GM21723 (cell line): ENCODE measurements at regions not wholly inside any gene's neighbourhood (a gene's known extent, or its start where the extent isn't known, plus 50 kb on each side); places are given as distances from the start of the nearest gene placed in this dataset.

Experiments used
- ATAC-seq: cut with Tn5 transposase; IDR thresholded peaks from one replicate; pipeline ENCODE4 v1.9.1; 2021; ENCODE audit warnings: mild to moderate bottlenecking, moderate library complexity; ENCODE audit not compliant: unreplicated experiment

DNA sequence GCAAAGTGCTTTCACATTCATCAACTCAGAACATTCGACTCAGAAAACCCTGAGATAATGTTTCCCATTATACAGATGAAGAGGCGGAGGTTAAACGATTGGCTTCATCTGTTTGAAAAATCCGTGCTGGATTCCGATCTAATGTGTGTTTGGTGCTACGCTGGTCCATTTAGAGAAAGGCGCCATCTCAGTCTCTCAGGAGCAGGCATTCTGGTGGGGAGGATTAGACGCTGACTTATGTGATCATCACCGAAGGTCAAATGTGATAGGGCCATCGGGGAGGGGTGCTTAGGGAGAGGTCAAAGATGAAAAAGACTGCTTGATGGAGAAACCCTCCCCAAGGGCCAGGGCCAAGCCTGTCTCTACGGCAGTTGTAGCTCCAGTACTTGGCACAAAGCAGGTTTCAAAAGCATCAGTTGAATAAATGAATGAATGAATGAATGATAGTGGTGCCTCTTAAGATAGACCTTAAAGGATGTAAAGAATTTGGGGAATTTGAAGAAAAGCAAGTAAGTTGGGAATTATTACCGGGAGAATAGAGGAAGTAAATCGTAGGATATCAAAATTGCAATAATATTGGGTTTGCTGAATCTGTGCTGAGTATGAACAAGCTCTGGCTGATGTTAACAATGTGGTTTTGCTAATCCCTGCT, 160.6 kb upstream of the SHB start:
- no peak for ATAC-seq

DNA sequence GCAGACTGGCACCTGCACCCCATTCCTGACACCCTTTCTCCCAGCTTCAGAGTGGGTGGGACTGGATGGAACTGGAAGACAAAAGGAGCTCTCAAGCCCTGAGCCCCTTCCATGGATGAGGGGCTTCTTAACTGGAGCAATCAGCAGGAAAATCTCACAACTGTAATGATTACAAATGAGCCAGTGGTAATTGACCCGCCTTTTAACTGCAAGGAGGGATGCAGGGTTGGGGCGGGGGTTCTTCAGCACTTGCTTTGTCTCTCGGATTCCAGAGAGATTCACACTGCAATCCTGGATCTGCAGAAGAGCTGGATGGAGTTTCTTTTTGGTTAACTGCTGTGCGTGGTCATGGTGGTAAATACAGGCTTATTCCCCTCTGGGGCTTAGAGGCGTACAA, 160.1 kb upstream of the SHB start:
- no peak for ATAC-seq

DNA sequence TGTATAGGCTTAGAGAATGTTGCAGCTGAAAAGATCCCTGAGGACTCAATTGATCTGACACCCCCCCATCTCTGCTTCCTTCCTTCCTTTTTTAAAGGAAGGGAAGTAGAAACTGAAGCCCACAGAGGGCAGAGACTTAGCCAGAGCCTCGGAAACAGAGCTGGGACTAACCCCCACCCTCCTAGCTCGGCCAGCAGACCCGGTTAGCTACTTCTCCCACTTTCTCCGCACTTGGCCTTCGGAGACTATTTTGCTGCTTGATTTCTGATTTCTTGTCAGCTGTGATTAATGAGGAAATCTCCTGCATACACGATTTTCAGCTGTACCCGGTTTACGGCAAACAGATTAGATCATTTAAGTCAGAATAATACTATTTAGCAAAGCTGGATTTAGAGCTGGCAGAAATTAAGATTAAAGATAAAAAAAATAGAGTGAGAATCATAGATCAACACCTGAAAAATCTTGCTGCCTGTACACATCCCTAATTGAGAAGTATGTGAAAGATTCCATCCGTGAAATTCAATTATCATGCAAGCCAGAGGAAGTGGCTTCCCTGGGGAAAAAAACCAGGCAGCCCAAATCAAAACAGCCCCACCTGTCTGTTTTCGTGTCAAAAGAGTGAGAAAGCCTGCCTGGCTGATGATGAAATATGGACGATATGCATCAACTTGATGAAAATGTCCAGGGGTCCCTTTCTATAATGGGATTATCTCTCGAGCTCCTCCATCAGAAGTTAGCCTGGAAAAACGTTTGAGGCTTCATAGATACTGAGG, 159.5 kb upstream of the SHB start:
- ATAC-seq = no peak

DNA sequence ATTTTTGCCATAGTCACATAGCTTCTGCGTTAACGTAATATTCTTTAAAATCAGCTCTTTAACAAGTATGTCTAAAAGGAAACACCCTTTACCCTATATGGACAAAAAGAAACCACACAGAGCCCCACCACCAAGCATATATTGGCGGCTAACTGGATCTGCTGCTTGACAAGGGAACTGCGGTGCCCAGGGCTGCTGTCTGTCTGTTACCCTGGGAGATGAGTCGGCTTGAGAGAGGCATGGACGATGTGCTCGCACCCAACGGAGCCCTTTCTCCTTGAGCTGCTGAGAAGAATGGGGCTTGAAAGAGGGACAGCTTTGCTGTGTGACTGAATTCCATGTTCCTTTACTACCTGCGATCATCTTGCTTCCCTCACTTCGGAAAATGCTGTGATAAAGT, 158.6 kb upstream of the SHB start:
- no peak for ATAC-seq

DNA sequence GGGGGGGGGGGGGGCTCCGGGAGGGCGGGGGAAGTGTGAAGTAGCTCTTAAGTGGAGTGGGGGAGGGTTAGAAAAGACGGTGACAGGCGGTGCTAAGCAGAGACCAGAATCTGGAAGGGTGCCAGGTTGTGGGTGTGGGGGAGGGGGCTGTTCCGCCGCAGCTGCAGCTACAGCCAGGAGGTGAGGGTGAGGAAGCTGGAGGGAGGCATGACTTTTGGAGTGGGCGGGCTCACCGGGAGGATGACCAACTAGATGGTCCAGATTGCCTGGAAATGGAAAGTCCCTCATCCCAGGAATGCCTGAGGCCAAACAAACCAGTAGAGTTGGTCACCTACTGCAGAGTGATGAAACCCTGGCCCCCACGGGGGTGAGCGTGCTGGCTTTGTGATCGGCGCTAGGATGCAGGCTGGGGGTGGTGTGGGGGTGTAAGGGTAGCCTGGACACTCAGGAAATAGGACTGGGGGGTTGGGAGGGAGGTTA, 158.1 kb upstream of the SHB start:
- no peak for ATAC-seq

DNA sequence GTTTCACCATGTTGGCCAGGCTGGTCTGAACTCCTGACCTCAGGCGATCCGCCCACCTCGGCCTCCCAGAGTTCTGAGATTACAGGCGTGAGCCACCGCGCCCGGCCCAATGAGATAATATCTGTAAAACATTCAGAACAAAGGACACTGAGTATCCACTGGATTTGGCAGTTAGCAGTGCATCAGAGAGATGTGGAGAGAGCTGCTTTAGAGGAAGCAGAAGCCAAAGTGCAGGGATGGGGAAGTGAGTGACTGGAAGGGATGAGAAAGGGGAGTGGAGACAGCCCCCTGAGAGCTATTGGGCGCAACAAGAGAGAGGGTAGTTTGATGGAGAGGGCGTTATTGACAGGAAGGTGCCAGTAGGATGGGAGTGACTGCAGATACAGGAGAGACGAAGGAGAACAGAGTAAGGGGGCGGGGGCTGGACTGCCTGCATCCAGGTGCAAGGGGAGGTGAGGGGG, 157.5 kb upstream of the SHB start:
- ATAC-seq = no peak

DNA sequence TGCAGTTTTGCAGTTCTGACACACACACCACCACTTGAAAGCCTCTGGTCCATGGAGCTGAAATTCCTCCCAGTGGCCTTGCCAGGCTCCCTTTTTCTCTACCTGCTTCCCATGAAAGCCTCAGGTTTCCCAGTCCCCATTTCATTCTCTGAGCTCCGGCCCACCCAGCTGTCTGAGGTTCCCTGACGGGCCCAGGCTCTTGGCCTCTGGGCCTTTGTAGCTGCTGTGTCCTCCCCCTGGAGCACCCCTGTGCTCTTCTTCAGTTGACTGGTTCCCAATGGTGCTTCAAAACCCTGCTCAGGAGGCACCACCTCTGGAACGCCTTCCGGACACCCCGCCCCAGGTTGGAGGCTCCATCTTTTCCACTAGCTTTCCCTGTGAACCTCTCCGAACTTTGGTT, 155.9 kb upstream of the SHB start:
- no peak for ATAC-seq

DNA sequence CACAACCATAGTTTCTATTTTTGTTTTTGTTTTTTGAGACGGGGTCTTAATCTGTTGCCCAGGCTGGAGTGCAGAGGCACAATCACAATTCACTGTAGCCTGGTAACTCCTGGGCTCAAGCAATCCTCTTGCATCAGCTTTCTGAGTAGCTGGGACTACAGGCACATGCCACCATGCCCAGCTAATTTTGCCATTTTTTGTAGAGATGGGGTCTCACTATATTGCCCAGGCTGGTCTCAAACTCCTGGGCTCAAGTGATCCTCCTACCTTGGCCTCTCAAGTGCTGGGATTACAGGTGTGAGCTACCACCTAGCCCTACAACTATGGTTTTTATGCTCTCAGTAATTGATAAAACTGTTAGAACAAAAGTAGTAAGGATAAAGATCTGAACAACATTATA, 147.5 kb upstream of the SHB start:
- ATAC-seq = no peak

DNA sequence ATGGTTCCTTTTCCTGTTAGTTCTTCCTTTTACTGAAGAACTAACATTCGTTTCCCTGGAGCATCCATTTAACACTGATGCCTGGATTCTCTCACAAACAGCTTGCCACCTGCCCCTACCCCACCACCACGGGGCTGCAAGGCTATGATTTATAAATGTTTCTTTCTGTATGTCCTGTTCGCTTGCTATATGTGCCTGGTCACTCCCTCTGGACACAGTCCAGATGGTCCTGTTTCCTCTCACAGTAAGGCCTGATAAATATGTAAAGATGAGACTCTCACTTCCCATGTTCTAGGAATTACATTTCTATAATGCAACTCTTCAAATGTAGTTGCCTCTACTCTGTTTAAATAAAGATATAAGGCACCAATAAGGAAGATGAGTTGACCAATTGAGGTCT, 146.4 kb upstream of the SHB start:
- ATAC-seq = no peak

DNA sequence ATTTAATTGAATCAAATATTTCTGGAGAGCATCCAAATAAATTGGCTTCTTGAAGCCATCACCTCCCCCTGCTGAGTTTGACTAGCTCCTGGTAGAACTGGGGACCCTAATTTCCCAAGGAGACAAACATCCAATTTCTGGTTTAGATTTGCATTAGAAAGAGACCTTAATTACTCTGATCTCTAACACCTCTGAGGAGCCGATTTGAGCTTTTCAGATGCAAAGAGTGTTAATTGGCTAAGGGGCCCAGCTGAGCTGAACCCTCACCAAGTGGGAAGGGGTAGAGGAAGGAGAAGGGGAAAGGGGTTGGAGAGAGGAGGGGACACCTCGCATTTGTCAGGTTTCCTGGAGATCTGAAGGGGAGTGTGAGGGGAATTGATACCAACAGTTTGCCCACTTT, 145.4 kb upstream of the SHB start:
- ATAC-seq = no peak

DNA sequence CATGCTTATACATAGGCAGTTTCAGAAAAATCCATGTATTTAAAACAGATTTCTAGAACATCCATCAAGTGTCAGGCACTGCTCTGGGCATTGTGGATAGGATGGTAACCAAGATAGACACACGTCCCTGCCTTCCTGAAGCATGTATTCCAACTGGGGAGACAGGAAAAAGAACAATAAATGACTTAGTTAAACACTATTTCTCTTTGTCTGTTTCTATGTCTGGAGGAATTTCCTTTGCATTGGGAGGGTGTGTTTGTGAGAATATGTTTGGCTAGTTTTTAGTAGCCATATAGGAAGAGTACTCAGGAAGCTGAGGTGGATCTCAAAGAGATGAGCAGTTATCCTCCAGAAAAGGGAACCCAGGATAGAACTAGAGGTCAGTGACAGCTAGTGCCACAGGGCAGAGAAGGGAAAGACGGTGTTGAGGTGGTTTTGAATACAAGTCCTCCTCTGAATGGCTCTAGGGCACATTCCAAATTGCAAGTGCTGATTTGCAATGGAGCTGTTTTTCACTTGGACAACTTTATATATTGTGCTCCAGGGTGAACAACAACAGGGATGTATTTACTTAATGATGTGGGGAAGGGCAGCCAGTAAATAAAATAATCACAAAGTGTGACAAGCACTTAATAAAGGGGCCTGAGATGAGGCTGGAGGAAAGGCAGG, 144.7 kb upstream of the SHB start:
- no peak for ATAC-seq

DNA sequence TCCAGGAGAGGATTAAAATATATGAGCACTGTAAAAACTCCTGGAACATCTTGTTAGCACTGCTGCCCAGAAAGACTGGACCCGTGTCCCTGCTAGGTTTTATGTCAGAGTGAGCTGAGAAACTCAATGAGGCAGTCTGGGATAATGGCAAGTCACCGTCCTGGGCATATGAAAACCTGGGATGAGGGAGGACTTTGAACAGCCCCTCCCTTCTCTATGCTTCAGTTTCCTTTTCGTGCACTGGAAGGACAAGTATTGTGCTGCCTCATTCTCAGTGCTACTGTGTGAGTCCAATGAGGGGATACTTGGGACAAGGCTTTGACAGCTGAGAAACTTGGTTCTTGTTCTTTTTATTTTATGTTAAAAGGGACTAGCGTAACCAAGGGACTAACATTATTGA, 143.0 kb upstream of the SHB start:
- ATAC-seq = no peak

DNA sequence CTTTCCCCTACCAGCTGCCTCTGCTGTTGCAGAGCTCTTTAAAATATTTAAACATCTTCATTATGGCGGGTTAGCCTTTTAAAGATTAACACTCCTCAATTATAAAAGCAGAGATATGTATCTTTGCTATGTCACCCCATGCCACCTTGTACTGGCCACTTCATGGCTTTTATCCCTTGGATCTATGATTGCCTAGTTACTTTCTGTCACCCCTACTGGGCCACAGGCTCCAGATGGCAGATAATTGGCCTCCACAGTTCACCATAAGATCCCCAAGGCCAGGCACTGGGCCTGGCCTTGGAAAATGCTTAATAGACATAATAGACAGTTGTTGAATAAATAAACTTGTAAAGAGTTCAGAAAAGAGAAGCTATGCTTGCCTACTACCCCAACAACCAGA, 142.0 kb upstream of the SHB start:
- ATAC-seq = no peak

DNA sequence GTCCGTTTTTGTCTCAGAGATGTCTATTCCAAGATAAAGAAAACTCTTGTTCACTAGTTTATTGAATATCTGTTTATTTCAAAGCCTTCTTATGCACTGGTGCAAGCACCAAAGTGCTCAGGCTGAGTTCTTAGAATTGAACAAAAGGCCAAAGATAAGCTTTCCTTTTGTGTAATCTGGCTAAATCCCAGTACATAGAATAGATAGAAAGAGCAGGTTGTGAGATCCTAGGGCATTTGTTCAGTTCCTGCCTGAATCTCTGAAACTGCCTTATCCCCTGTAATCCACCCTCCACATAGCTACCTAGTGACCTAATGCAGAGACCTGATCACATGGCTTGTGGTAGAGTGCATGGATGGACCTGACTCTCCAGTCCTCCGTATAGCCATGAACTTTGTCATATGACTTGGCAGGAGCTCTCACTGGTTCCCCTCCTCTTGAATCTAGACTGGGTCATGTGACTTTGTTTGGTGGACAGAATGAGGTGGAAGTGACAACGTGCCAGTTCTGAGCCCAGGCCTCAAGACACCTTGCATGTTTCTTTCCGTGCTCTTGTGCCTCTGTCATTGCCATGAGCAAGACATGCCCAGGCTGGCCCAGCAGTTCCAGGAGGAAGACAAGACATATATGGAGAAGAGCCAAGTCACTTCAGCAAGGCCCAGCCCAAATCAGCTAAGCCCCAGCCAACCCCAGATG, 139.3 kb upstream of the SHB start:
- ATAC-seq = no peak

DNA sequence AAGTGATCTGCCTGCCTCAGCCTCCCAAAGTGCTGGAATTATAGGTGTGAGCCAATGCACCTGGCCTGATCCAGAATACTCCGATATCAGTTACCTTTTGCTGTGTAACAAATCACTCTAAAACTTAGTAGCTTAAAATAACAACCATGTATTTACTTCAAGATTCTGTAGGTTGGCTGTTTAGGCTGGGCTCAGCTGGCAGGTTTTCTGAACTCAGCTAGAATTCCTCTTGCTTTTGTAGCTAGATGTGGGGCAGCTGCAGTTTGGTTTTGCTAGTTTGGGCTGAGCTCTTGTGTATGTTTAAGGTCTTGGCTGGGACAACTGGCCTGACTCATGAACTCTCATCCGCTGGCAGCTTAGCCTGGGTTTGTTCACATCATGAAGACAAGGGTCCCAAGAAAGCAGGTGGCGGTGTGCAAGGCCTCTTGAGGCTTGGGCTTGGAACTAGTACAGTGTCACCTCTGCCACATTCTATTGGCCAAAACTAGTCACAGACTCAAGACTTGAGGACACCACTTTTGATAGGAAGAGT, 138.3 kb upstream of the SHB start:
- no peak for ATAC-seq

DNA sequence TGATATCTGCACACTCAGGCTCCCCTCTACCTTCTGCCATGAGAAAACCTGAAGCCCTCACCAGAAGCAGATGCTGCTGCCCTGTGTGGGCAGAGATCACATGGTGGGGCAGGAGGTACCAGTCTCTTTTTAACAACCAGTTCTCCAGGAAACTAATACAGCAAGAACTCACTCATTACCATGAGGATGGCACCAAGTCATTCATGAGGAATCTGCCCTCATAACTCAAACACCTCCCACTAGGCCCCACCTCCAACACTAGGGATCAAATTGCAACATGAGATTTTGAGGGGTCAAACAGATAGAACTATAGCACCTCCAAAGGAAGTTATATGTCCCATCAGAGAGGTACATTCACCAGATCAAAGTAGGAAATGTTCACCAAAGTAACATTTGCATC, 136.3 kb upstream of the SHB start:
- no peak for ATAC-seq

DNA sequence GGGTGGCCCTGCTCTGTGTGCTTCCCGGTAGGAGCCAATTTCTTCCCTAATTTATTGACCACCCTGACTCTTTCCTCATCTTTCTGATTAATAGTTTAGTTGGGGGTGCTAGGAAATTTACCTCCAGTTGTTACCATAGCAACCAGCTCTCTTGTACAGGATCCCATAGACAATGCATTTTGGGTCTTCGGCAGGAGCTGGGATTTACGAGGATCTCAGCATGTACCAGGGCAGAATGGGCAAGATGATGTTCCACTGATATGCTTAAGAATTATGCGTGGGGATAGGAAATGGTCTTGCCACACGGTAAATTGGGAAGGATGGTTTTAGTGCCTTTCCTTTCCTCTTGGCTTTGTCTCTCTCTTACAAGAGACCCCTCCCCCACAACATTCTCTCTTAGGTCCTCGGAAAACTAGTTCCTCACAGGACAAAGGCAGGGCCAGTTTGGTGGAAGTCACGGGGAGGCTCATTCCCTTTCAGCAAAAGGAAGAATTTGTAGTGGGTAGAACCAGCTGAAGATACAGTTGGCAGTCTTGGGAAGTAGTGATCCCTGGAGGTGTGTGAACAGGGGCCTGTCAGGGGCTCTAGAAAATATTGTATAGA, 133.4 kb upstream of the SHB start:
- no peak for ATAC-seq

DNA sequence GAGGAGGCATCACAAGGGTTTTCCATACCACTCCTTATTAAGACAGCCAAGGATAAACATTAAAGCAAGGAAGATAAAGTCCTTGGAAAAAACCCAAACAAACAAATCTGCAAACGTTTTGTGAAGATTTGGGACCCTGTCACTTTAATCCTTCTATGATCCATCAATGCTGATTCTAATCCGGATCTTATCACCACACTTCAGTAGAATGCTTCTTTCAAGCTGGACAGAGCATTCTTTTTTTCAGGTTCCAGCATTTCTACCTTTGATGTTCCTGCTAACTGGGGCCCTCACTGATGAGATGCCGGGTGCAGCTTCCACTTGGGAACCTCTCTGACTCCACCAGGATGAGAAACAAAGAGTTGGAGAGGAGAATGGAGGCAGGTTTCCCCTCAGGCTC, 132.8 kb upstream of the SHB start:
- ATAC-seq = no peak

DNA sequence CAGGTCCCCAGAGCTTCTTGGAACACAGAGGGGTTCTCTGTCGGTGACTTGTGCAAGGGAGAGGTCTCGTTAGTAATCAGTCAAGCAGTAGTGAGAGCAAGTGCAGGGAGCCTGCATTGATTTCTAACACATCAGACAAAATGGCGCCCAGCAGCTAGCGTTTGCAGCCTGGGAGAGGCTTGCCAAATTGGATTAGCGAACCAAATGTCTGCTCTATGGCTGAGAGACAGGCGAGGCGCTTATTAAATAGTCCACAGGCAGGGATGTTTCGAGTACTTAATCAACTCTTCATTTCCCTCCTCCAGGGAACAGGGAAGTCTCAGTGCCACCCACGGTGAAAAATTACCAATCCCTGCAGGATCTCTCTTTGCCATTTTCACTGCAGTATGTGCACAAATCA, 131.4 kb upstream of the SHB start:
- ATAC-seq = no peak

DNA sequence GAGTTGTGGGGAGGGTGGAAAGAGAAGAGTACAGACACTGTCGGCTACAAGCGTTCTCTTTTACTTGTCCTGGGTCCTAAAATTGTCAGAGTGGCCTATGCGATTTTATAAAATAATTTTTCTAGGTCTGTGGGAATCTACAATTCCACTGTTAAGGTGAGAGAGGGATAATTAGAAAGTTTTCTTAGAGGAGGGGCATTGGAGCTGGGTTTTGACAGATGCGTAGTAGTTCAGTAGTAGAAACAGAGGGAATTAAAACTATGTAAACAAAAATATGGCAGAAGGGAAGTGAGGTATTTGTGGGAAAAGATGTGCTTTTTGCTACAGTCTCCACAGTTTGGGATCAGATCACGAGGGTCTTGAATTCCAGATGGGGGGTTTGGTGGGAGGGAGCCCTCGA, 129.1 kb upstream of the SHB start:
- no peak for ATAC-seq

DNA sequence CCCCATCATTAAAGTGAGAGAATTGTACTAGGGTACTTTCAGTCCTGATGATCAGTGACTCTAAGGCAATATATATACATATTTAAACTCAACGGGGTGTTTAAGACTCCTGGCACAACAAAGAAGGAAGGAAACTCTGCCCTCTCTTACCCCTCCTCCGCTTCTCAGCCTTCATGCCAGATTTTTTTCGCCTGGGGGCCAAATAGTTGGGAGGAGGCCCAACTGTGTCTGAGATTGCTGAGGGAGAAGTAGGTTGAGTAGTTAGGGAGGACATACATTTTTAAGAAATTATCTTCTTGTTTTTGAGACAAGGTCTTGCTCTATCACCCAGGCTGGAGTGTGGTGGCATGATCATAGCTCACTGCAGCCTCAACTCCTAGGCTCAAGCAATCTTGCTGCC, 127.7 kb upstream of the SHB start:
- ATAC-seq = no peak
